Activated CD8-positive, alpha-beta T cell treated with anti-CD3 and anti-CD28 coated beads for 36 hours (primary cell): ENCODE measurements at regions not wholly inside any gene's neighbourhood (a gene's known extent, or its start where the extent isn't known, plus 50 kb on each side); places are given as distances from the start of the nearest gene placed in this dataset.

Source experiments
- ATAC-seq: fragments of 200-7000 bp; cut with Tn5 transposase; one replicate; pipeline ENCODE4 v1.10.0; 2021; ENCODE audit warnings: mild to moderate bottlenecking, moderate library complexity
- CTCF ChIA-PET: fragments of 350-600 bp; sonication (Branson Sonifier 250); formaldehyde crosslinking; loops from one replicate; lab custom pipeline; 2021; ENCODE audit warnings: antibody characterized with exemption; lab: Charles Lee
- POLR2A ChIA-PET: fragments of 350-600 bp; sonication (Branson Sonifier 250); formaldehyde crosslinking; loops from one replicate; lab custom pipeline; 2021; ENCODE audit warnings: antibody characterized with exemption; lab: Charles Lee
- DNase-seq: peaks from one replicate; pipeline ENCODE4 v3.0.0-alpha.2; 2020
- H3K27ac Mint-ChIP-seq: one replicate; pipeline ENCODE4 v1.8.0; 2021; ENCODE audit warnings: mild to moderate bottlenecking, mixed read lengths
- H3K27me3 Mint-ChIP-seq: one replicate; pipeline ENCODE4 v1.8.0; 2021; ENCODE audit warnings: mixed read lengths
- H3K36me3 Mint-ChIP-seq: one replicate; pipeline ENCODE4 v1.8.0; 2021; ENCODE audit warnings: low read depth, mixed read lengths
- H3K4me1 Mint-ChIP-seq: one replicate; pipeline ENCODE4 v1.8.0; 2021; ENCODE audit warnings: low read depth, mixed read lengths
- H3K4me3 Mint-ChIP-seq: one replicate; pipeline ENCODE4 v1.8.0; 2021; ENCODE audit warnings: mild to moderate bottlenecking, moderate library complexity, mixed read lengths
- H3K9me3 Mint-ChIP-seq: one replicate; pipeline ENCODE4 v1.8.0; 2021; ENCODE audit warnings: mixed read lengths
- intact Hi-C: fragments of 100-400 bp; cut with micrococcal nuclease; formaldehyde crosslinking; loops from one replicate; pipeline ENCODE4 v1.10.0; 2022
- TF ChIP-seq, protein P1 (sequence below): fragments of 200-600 bp; IDR thresholded peaks from one replicate; pipeline ENCODE4 v1.8.0; 2022; ENCODE audit warnings: antibody characterized with exemption, mild to moderate bottlenecking

- Mint-ChIP-seq H3K4me1 (peaks cover 27% of the 10 kb centered on the region), H3K4me3 (no peak overlapping the region), H3K9me3 (no peaks in the 10 kb centered on the region), H3K27me3 (peaks cover 9% of the 10 kb centered on the region), H3K36me3 (no peaks in the 10 kb centered on the region), H3K27ac (no peak overlapping the region)
- ChIA-PET CTCF (interaction anchor here (1.6 to 5.3 kb wide), 4 partner anchors 10 to 287 kb away, joined by 3 to 81 read pairs (median 6); partner anchors contain the start of genes CYB5RL, MRPL37 and SSBP3), POLR2A (interaction anchor here (0.8 to 1.8 kb wide), 8 partner anchors 10 to 212 kb away, joined by 3 to 7 read pairs (median 4); no protein-coding TSS in a partner anchor)
- TF ChIP-seq, protein P1, sequence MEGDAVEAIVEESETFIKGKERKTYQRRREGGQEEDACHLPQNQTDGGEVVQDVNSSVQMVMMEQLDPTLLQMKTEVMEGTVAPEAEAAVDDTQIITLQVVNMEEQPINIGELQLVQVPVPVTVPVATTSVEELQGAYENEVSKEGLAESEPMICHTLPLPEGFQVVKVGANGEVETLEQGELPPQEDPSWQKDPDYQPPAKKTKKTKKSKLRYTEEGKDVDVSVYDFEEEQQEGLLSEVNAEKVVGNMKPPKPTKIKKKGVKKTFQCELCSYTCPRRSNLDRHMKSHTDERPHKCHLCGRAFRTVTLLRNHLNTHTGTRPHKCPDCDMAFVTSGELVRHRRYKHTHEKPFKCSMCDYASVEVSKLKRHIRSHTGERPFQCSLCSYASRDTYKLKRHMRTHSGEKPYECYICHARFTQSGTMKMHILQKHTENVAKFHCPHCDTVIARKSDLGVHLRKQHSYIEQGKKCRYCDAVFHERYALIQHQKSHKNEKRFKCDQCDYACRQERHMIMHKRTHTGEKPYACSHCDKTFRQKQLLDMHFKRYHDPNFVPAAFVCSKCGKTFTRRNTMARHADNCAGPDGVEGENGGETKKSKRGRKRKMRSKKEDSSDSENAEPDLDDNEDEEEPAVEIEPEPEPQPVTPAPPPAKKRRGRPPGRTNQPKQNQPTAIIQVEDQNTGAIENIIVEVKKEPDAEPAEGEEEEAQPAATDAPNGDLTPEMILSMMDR: no peak
- intact Hi-C loops: loop anchor here (5.0 to 10.0 kb wide), 3 partner anchors 202 to 362 kb away; partner anchors contain the start of genes CYB5RL and MRPL37
- DNase-seq: no peak
- no peak for ATAC-seq
These were observed 61.1 kb upstream of the ACOT11 start for GRCh38 chr1:54486907-54487306.

DNA sequence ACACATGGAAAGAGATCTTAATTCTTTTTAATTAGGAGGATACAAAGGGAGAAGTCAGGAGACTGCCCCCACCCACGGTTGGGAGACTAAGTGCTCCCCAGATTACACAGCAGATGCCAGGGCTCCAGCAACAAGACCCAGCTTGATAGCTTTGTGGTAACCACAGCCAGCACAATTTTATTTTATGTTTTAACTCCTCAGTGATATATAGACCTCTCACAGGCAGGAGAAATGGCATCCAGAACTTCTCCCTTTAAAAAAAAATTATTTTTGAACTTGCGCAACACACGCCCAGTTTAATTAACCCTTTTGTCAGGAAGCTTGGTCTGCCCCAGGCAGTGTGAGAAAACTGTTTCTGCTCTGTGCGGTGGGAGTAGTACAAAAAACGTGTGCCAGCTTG is 62.6 kb upstream of the ACOT11 start:
- DNase-seq (no peak), ATAC-seq (no peak)
- Mint-ChIP-seq H3K4me1 (peaks cover 40% of the 10 kb centered on the region), H3K27ac (no peak overlapping the region), H3K36me3 (no peaks in the 10 kb centered on the region), H3K9me3 (no peaks in the 10 kb centered on the region), H3K27me3 (peaks cover 2% of the 10 kb centered on the region), H3K4me3 (no peak overlapping the region)
- intact Hi-C loops: loop anchor here (5.0 to 10.0 kb wide), 3 partner anchors 201 to 361 kb away; partner anchors contain the start of genes CYB5RL and MRPL37
- TF ChIP-seq, protein P1: no peak
- CTCF ChIA-PET: interaction anchor here (5.3 kb wide), 1 partner anchor 81 kb away, joined by 81 read pairs; the partner anchor contains the start of gene SSBP3
- POLR2A ChIA-PET: interaction anchor here (1.0 kb wide), 1 partner anchor 79 kb away, joined by 4 read pairs; the partner anchor contains the start of gene SSBP3

- Mint-ChIP-seq H3K4me3 (no peak overlapping the region), H3K27ac (no peak overlapping the region), H3K4me1 (peaks cover 46% of the 10 kb centered on the region), H3K9me3 (no peaks in the 10 kb centered on the region), H3K36me3 (no peaks in the 10 kb centered on the region), H3K27me3 (peaks cover 2% of the 10 kb centered on the region)
- POLR2A ChIA-PET: interaction anchor here (0.8 kb wide), 1 partner anchor 20 kb away, joined by 3 read pairs; no protein-coding TSS in a partner anchor
- no peak for ATAC-seq
- DNase-seq: no peak
- TF ChIP-seq, protein P1: no peak
- CTCF ChIA-PET: interaction anchor here (0.8 kb wide), 1 partner anchor 198 kb away, joined by 3 read pairs; no protein-coding TSS in a partner anchor
- intact Hi-C loops: loop anchor here (10.0 kb wide), 2 partner anchors 199 to 359 kb away; no protein-coding TSS in a partner anchor
These were observed 64.1 kb upstream of the ACOT11 start for GRCh38 chr1:54483875-54484437.

GRCh38 chr1:54481201-54481884 is 66.7 kb upstream of the ACOT11 start:
- H3K36me3 Mint-ChIP-seq: no peaks in the 10 kb centered on the region
- no peak for ATAC-seq

More at GRCh38 chr1:54481201-54481884, 66.7 kb upstream of the ACOT11 start:
- CTCF ChIA-PET: interaction anchor here (0.8 to 2.3 kb wide), 3 partner anchors 8 to 201 kb away, joined by 3 to 9 read pairs (median 3); no protein-coding TSS in a partner anchor
- DNase-seq: no peak
- intact Hi-C loops: loop anchor here (10.0 kb wide), 2 partner anchors 197 to 357 kb away; no protein-coding TSS in a partner anchor
- POLR2A ChIA-PET: interaction anchor here (0.8 to 1.3 kb wide), 2 partner anchors 18 to 71 kb away, joined by 3 read pairs; no protein-coding TSS in a partner anchor
- Mint-ChIP-seq H3K27ac (no peak overlapping the region), H3K4me1 (peaks cover 50% of the 10 kb centered on the region), H3K9me3 (no peaks in the 10 kb centered on the region), H3K27me3 (no peaks in the 10 kb centered on the region), H3K4me3 (no peak overlapping the region)
- TF ChIP-seq, protein P1: no peak
